ACC112 (cell line): ENCODE measurements at regions not wholly inside any gene's neighbourhood (a gene's known extent, or its start where the extent isn't known, plus 50 kb on each side); places are given as distances from the start of the nearest gene placed in this dataset.
"Not testable (repeated sequence)": the region's sequence is repeated elsewhere in the genome, so short reads cannot be mapped to it uniquely, and the experiment has no call there.

ENCODE experiments used
- H2AFZ ChIP-seq: fragments of 200-600 bp; sonication (generic); one replicate; pipeline ENCODE4 v1.6.0; 2017; ENCODE audit warnings: antibody characterized with exemption, low read length; ENCODE audit not compliant: unreplicated experiment
- H3K27ac ChIP-seq: fragments of 200-600 bp; sonication (generic); 2 replicates; pipeline ENCODE4 v1.5.1; 2014; ENCODE audit warnings: low read depth, mild to moderate bottlenecking, antibody characterized with exemption, low read length, moderate library complexity
- H3K27me3 ChIP-seq: fragments of 200-600 bp; sonication (generic); 2 replicates; pipeline ENCODE4 v1.6.1; 2014; ENCODE audit warnings: mild to moderate bottlenecking, antibody characterized with exemption, low read length, moderate library complexity, mixed read lengths; ENCODE audit not compliant: insufficient read depth
- H3K36me3 ChIP-seq: fragments of 200-600 bp; sonication (generic); 2 replicates; pipeline ENCODE4 v1.6.1; 2016; ENCODE audit warnings: mild to moderate bottlenecking, antibody characterized with exemption, low read length, moderate library complexity, mixed read lengths; ENCODE audit not compliant: insufficient read depth
- H3K4me1 ChIP-seq: fragments of 200-600 bp; sonication (generic); one replicate; pipeline ENCODE4 v1.6.1; 2016; ENCODE audit warnings: low read length, mixed read lengths; ENCODE audit not compliant: insufficient read depth, unreplicated experiment, control insufficient read depth
- H3K4me3 ChIP-seq: fragments of 200-600 bp; sonication (generic); 2 replicates; pipeline ENCODE4 v1.5.1; 2014; ENCODE audit warnings: mild to moderate bottlenecking, low read depth, low read length
- H3K79me2 ChIP-seq: fragments of 200-600 bp; sonication (generic); one replicate; pipeline ENCODE4 v1.6.0; 2016; ENCODE audit warnings: low read length; ENCODE audit not compliant: control insufficient read depth, unreplicated experiment, insufficient read depth

DNA sequence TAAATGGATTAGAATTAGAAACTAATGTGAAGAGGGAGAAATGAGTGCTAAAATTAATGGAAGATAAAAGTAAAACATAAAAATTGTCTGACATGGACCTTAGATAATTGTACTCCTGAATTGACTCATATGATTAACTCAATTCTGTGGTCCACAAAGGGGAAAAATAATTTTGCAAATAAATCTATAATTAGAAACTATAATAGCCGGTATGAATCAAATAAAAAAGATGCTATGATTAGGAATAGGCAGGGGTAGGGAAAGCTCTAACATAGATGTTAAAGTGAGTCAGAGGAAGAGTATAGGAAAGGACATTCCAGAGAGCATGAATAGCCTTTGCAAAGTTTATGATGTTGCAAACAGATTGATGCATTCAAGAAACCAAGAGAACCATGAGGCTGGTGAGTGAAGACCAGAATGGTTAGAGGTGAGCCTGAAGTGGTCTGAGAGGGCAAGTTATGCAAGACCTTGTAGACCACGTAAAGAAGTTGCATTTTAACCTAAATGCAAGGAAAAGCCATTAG is 262.1 kb upstream of the CA10 start:
- H3K27me3 ChIP-seq, result no peaks in the 10 kb centered on the region
- H3K79me2 ChIP-seq, result no peaks in the 10 kb centered on the region
- H3K27ac ChIP-seq, result no peak overlapping the region
- H3K4me3 ChIP-seq, result no peak overlapping the region
- H3K4me1 ChIP-seq, result no peaks in the 10 kb centered on the region
- no peak overlapping the region for H2AFZ ChIP-seq
- H3K36me3 ChIP-seq, result no peaks in the 10 kb centered on the region

DNA sequence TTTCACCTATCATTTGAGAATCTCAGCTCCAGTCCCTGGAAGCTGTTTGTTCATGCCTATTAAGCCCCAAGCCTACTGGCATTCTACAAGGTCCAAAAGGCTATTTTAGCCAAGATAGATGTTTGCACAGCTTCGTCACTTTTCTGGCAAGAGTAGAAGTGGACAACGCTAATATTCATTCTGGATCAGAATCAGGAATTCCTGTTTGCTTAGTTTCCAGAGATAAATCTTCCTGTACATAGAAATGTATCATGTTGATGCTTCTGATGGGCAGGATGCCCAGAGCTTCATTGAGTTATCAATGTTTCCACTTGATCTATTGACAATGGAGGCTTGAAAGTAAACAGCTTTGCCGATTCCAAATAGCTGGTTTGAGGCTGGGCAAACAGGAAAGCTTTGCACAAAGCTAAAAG is 260.7 kb upstream of the CA10 start:
- H3K4me1 ChIP-seq, result no peaks in the 10 kb centered on the region
- H3K79me2 ChIP-seq, result no peaks in the 10 kb centered on the region
- H2AFZ ChIP-seq, result no peak overlapping the region
- no peak overlapping the region for H3K4me3 ChIP-seq
- no peaks in the 10 kb centered on the region for H3K36me3 ChIP-seq
- H3K27me3 ChIP-seq, result no peaks in the 10 kb centered on the region
- no peak overlapping the region for H3K27ac ChIP-seq

DNA sequence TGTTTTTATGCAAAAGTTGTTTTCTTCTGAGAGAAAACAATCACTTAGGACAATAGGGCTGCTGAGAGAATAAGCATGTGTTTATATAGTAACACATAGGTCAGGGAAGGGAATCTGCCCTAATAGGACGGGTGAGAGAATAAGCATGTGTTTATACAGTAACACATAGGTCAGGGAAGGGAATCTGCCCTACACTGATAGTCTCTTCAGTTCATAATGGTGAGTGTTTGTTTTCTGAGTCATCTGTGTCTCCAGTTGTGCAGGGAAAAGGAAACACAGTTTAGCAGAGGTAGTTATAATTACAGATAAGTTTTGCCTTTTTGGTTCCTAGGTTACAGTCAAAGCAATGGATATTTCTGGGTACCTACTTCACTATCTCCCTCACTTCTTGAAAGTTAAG is 252.3 kb upstream of the CA10 start:
- Histone ChIP-seq H3K79me2 (no peaks in the 10 kb centered on the region), H3K4me3 (no peak overlapping the region), H2AFZ (no peak overlapping the region), H3K27me3 (no peaks in the 10 kb centered on the region), H3K36me3 (no peaks in the 10 kb centered on the region), H3K4me1 (no peaks in the 10 kb centered on the region), H3K27ac (no peak overlapping the region)

DNA sequence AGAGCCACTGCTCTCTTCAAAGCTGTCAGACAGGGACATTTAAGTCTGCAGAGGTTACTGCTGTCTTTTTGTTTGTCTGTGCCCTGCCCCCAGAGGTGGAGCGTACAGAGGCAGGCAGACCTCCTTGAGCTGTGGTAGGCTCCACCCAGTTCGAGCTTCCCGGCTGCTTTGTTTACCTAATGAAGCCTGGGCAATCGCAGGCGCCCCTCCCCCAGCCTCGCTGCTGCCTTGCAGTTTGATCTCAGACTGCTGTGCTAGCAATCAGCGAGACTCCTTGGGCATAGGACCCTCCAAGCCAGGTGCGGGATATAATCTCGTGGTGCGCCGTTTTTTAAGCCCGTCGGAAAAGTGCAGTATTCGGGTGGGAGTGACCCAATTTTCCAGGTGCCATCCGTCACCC is 250.7 kb upstream of the CA10 start:
- H3K79me2 ChIP-seq, H3K4me1 ChIP-seq, H3K4me3 ChIP-seq, H3K27me3 ChIP-seq, H3K27ac ChIP-seq, H3K36me3 ChIP-seq, H2AFZ ChIP-seq: not testable (repeated sequence)

DNA sequence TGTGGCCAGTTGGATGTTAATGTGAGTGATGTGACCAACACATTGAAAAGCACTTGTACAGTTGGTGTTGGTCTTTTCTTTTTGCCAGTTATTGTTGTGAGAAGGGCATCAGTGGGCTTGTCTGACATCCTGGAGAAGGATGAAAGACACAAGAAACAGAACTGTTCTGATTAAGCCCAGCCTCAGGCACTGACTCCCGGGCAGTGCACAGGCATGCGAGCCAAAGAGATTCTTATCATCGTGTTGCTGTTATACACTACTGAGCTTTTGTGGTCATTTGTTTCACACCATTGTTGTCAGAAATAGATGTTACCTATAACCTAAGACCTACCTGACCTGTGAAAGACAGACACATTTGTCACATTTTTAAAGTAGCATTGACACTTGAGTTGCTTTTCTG is 236.8 kb upstream of the CA10 start:
- Histone ChIP-seq H3K4me3 (no peak overlapping the region), H3K36me3 (no peaks in the 10 kb centered on the region), H3K27me3 (no peaks in the 10 kb centered on the region), H2AFZ (no peak overlapping the region), H3K27ac (no peak overlapping the region), H3K4me1 (no peaks in the 10 kb centered on the region), H3K79me2 (no peaks in the 10 kb centered on the region)

DNA sequence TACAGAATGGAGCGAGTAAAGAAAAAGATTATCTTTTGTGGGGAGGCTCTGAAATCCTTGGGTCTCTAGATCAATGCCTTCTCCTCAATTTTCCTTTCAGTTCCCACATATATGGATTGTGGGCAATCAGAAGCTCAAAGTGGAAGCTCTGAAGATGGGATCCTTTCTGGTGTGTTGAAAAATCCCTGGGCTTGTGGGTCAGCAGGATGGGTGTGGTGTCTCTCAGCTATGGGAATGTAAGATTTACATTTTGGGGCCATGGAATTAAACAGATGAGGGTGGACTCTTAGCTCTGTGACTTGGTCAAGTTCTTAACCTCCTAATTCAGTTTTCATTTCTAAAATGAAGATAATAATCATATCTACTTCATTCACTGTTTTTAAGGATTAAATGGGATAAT is 231.9 kb upstream of the CA10 start:
- Histone ChIP-seq H3K27ac (no peak overlapping the region), H3K4me3 (no peak overlapping the region), H3K79me2 (no peaks in the 10 kb centered on the region), H3K27me3 (no peaks in the 10 kb centered on the region), H3K4me1 (no peaks in the 10 kb centered on the region), H2AFZ (no peak overlapping the region), H3K36me3 (no peaks in the 10 kb centered on the region)

DNA sequence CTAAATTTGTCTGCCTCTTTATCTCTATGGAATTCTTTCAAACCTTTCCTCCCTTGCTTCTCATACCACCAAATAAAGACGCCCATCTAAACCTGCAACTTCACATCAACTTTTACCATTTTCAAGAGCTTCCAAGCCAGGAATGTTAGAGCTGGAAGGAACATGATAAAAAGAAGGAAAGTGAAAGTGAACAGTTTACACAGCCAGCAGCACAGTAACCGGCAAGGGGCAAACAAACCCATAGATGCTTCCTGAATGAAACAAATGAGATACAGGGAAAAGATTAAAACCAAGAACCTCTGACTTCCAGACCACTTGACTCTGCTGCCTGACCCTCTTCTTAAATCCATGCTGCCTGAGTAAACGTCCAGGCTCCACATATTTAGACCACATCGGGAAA is 231.1 kb upstream of the CA10 start:
- H3K4me3 ChIP-seq, result no peak overlapping the region
- H3K27me3 ChIP-seq, result no peaks in the 10 kb centered on the region
- no peaks in the 10 kb centered on the region for H3K4me1 ChIP-seq
- H3K79me2 ChIP-seq, result no peaks in the 10 kb centered on the region
- no peak overlapping the region for H3K27ac ChIP-seq
- no peaks in the 10 kb centered on the region for H3K36me3 ChIP-seq
- no peak overlapping the region for H2AFZ ChIP-seq

DNA sequence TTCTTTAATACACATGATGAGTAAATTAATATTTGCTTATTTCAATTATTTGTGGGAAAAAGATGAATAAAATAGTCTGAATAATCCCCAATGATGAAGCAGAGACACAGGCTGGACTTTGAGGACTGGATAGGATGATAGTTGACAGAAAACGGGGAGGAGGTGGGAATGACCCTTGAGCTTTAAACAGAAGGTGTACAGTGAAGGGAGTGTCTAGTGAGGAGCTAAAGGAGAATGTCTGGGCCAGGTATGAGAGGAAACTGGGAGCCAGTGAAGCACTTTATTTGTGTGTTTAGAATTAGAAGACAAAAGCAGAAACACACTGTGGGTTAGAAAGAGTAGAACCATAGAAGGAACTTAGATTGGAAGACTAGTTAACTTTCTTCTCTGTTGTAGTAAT is 230.4 kb upstream of the CA10 start:
- Histone ChIP-seq H3K36me3 (no peaks in the 10 kb centered on the region), H2AFZ (no peak overlapping the region), H3K27ac (no peak overlapping the region), H3K4me1 (no peaks in the 10 kb centered on the region), H3K4me3 (no peak overlapping the region), H3K79me2 (no peaks in the 10 kb centered on the region), H3K27me3 (no peaks in the 10 kb centered on the region)

DNA sequence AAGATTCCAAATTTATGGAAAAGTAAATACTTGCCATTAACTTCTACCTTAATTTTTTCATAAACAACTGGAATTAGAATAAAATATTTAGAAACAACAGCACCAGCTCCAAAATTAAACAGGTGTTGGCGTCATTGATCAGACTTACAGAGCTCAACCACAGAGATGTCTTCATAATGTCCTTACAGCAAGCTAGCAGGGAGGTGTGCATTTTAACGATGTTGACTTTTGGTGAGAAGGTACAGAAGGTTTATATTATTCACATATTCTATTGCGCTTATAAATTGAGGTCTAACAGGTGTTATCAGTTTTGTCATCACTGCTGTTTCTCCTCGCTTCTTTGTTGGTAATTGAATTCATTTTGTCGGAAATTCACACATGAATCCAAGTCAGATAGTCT is 226.2 kb upstream of the CA10 start:
- no peaks in the 10 kb centered on the region for H3K4me1 ChIP-seq
- no peaks in the 10 kb centered on the region for H3K27me3 ChIP-seq
- no peaks in the 10 kb centered on the region for H3K36me3 ChIP-seq
- no peak overlapping the region for H3K4me3 ChIP-seq
- no peak overlapping the region for H3K27ac ChIP-seq
- H2AFZ ChIP-seq, result no peak overlapping the region
- H3K79me2 ChIP-seq, result no peaks in the 10 kb centered on the region

DNA sequence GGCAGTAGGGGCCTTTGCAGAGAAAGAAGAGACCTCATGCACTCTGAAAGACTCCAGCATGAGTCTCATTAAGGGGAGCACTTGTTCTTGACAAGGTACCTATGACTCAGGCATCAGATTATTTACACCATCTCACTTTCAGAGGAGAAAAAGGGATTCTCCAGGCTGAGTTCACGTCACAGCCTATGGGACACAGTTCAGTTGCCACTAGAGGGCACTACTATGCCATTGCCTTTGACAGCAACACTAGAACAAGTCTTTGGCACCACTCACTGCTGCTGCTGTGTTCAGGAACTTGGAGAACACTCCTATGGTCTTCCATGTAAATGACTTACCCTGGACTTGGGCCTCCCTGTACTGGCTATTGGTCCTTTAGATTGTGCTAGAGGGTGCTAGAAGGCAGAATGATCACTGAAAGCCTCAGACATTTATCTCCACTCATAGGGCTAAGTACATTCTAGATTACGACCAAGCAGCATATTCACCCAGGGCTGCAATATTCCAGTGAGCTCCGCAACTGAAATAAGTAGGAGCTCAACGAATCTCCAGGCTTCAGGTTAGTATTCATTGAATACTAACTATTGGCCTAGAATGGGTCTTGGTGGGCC is 225.1 kb upstream of the CA10 start:
- no peaks in the 10 kb centered on the region for H3K4me1 ChIP-seq
- no peaks in the 10 kb centered on the region for H3K36me3 ChIP-seq
- no peak overlapping the region for H3K27ac ChIP-seq
- no peaks in the 10 kb centered on the region for H3K79me2 ChIP-seq
- no peak overlapping the region for H3K4me3 ChIP-seq
- H2AFZ ChIP-seq, result no peak overlapping the region
- no peaks in the 10 kb centered on the region for H3K27me3 ChIP-seq

DNA sequence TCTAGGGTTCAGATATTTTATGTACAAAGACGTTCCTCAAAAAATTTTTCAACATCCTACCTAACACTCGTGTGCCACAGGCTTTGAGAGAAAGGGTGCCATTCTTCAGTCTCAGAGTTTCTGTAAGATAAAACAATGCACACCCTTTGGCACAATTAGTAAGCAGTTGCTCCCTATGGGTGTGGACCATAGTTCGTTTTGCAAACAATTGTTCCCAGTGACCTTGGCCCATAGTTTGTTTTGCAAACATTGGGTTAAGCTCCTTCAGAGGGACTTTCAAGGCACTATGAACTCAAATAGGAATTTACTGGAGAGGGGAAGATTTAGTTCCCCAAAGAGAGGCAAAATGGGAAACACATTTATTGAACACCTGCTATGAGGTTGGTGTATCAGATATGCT is 220.3 kb upstream of the CA10 start:
- no peaks in the 10 kb centered on the region for H3K79me2 ChIP-seq
- no peak overlapping the region for H3K27ac ChIP-seq
- no peaks in the 10 kb centered on the region for H3K27me3 ChIP-seq
- no peaks in the 10 kb centered on the region for H3K4me1 ChIP-seq
- H2AFZ ChIP-seq, result no peak overlapping the region
- H3K4me3 ChIP-seq, result no peak overlapping the region
- no peaks in the 10 kb centered on the region for H3K36me3 ChIP-seq
